SK-N-SH treated with all-trans-retinoic acid at 6 μM for 48 hours (cell line): ENCODE measurements at regions not wholly inside any gene's neighbourhood (a gene's known extent, or its start where the extent isn't known, plus 50 kb on each side); places are given as distances from the start of the nearest gene placed in this dataset.

Experiments used
- CREB5 ChIP-seq: fragments of 250-450 bp; sonication (Bioruptor Pico); IDR thresholded peaks from 2 replicates; pipeline ENCODE4 v1.5.1; 2020; ENCODE audit warnings: low read depth, mild to moderate bottlenecking, moderate library complexity
- RARB ChIP-seq: fragments of 250-450 bp; sonication (Bioruptor Pico); IDR thresholded peaks from 2 replicates; pipeline ENCODE4 v1.8.0; 2021; ENCODE audit warnings: mild to moderate bottlenecking, moderate library complexity
- TOX ChIP-seq: fragments of 250-450 bp; sonication (Bioruptor Pico); IDR thresholded peaks from 2 replicates; pipeline ENCODE4 v1.8.0; 2021; ENCODE audit warnings: mild to moderate bottlenecking, moderate library complexity, borderline replicate concordance
- ZFP3 ChIP-seq: fragments of 250-450 bp; sonication (Bioruptor Pico); IDR thresholded peaks from 2 replicates; pipeline ENCODE4 v1.5.0; 2020; ENCODE audit warnings: mild to moderate bottlenecking, moderate library complexity
- ZNF565 ChIP-seq: fragments of 450-650 bp; formaldehyde crosslinking; conservative IDR thresholded peaks from 2 replicates; pipeline ENCODE4 v1.5.0; 2020; ENCODE audit warnings: low read depth, mild to moderate bottlenecking, moderate library complexity

- TF ChIP-seq CREB5 (CRISPR knock-in tag) (no peak), ZNF565 (CRISPR knock-in tag) (no peak), RARB (CRISPR knock-in tag) (no peak), TOX (CRISPR knock-in tag) (no peak), ZFP3 (no peak)
These were observed 131.7 kb downstream of the FOXL1 start for GRCh38 chr16:86709902-86710601.
